HT1080 (cell line): ENCODE measurements at regions not wholly inside any gene's neighbourhood (a gene's known extent, or its start where the extent isn't known, plus 50 kb on each side); places are given as distances from the start of the nearest gene placed in this dataset.

Source experiments
- DNase-seq: peaks from one replicate; pipeline ENCODE4 v3.0.0-alpha.2; 2015; ENCODE audit warnings: low read depth

GRCh38 chr11:134655189-134655989 lies 243.3 kb upstream of the B3GAT1 start:
- no peak for DNase-seq

GRCh38 chr11:134654161-134654915 lies 242.3 kb upstream of the B3GAT1 start:
- DNase-seq = no peak

GRCh38 chr11:134652586-134653255 lies 240.7 kb upstream of the B3GAT1 start:
- DNase-seq = no peak

GRCh38 chr11:134647066-134647743 lies 235.2 kb upstream of the B3GAT1 start:
- no peak for DNase-seq

- DNase-seq = no peak
These were observed 234.5 kb upstream of the B3GAT1 start for GRCh38 chr11:134646561-134646960.

- no peak for DNase-seq
These were observed 233.5 kb upstream of the B3GAT1 start for GRCh38 chr11:134645576-134645975.

GRCh38 chr11:134644476-134645456 lies 232.7 kb upstream of the B3GAT1 start:
- no peak for DNase-seq

GRCh38 chr11:134643115-134644012 lies 231.3 kb upstream of the B3GAT1 start:
- no peak for DNase-seq

GRCh38 chr11:134642206-134642605 lies 230.2 kb upstream of the B3GAT1 start:
- no peak for DNase-seq

GRCh38 chr11:134640971-134641968 lies 229.2 kb upstream of the B3GAT1 start:
- DNase-seq = no peak

GRCh38 chr11:134640536-134640935 lies 228.5 kb upstream of the B3GAT1 start:
- no peak for DNase-seq

- DNase-seq = peak; percentile 64
These were observed 227.7 kb upstream of the B3GAT1 start for GRCh38 chr11:134639586-134640330.

GRCh38 chr11:134638796-134639430 lies 226.9 kb upstream of the B3GAT1 start:
- DNase-seq = no peak

- no peak for DNase-seq
These were observed 225.3 kb upstream of the B3GAT1 start for GRCh38 chr11:134637091-134638015.

- DNase-seq = no peak
These were observed 224.0 kb upstream of the B3GAT1 start for GRCh38 chr11:134636071-134636470.
